ENCODE measurements at regions not wholly inside any gene's neighbourhood (a gene's known extent, or its start where the extent isn't known, plus 50 kb on each side); places are given as distances from the start of the nearest gene placed in this dataset.

DNA sequence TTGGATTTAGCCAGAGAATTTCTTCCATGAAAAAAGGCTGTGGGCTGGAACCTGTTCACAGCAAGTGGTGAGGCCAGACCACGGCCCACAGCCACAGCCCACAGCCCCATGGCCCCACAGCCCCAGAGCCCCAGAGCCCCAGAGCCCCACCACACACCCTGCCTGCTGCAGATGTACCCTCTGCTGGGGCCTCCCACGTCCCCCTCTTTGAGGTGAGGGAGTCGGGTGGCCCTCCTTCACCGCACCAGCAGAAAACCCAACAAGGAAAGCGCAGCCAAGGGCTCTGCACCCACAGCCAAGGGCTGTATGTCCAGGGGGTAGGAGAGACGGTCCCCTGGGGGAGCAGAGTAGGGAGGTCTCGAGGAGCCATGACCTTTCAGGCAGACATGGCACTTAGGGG lies 327.5 kb upstream of the DIO3 start:
- DNase-seq, result no peak

DNA sequence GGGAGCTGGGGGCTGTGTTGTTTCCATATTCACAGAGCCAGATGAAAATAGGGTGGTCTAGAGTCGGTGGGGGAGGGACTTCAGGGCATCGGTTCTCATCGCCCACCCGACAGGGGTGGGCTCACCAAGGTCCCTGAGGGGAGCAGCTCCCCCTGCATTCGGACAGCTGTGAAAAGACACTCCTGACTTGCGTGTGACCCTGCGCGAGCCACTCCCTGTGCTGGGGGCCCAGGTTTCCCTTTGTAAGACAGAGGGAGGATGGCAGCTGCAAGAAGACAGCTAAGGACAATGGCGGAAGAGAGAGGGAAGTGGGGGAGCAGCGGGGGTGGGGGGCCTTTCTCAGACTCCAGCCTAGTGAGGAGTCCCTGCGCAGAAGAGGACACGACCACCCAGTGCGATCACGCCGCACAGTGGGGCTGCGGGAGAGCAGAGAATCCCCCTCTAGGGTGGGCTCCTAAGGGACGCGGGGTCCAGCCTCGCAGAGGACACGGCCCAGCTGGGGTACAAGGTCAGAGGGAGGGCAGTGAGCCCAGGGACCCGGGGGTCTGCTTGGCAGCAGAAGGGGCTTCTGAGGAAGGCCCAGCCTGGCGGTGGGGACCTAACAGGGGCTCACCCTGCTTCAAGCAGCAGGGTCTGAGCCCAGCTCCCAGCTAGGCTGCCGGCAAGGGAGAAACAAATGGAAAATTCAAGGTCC lies 326.9 kb upstream of the DIO3 start:
- DNase-seq, result no peak

DNA sequence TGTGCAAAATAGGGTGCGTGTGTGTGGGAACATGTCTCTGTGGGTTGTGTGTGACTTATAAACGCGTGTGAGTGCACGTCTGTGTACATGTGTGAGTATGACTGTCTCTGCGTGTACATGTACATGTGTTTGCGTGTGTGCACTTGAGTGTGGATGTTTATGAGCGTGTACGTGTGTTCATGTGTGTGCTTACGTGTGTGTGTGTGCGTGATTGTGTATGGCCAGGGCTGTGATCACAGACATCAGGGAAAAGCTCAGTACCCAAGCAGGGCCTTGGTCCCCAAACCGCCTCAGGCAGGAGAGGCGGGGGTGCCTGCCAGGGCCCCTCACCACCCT lies 326.3 kb upstream of the DIO3 start:
- no peak for DNase-seq

DNA sequence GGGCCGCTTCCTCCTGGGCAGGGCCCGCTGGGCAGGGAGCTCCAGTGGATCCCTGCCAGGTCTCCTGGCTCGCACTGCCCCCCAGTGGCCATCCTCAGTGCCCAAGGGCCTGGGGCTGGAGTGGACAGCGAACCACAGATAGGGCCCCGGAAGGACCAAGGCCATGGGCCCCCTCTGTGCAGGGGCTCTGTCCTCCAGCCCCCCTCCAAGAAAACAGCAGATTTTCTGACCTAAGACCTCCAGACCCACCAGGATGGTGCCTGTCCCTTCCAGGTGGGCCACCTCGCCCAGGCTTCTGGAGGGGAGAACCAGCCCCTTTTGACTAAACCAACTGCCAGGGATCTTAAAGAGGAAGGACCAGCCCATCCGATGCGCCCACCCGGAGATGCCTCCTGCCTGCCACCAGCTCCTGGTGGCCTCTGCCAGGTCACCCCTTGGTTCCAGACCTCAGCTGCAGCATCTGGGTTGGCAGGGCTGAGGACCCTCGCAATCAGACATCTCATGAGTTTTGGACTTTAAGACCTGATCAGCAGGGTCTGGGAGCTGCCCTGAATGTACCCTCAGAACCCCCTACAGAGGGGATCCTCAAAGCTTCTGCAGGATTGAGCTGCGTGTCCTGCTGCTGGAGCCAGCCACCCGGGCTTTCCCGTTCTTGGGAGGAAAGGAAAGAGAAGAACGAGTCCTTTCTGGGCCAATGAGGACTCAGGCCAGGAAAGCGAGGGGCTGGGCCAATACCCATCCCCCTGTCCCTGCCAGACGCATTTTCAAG lies 325.8 kb upstream of the DIO3 start:
- peak; percentile 55 for DNase-seq

DNA sequence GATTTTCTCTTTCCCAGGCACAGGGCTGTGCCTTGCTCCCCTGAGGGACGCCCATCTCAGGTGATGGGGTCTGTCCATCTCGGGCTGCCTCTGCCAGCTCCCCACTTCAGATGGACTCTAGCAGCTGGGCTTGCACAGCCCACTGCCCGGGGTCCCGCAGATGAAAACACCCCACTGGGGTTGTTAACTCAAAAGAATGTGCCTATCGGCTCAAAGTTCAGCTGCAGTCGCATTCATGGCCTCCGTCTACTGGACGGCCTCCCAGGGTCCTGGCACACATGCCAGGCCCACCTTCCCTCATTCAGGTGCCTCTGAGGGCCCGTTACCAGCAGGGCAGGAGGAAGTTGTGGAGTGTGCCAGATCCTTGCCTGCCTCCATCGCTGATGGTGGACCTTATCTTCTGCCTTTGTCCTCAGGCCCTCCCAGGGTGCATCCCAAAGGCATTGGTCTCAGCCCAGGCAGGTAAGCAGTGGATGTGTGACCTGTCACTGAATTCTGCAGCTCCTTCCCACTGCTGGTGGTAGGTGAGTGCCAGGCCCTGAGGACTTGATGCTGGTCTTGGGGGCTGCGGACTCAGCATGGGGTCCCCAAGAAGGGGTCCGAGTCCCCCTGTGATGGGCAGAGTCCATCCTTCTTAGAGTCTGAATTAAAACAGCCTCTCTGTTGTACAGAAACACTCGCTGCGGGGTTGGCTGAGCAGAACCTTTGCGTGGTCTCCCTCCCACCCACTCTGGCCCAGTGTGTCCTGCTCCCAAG lies 324.6 kb upstream of the DIO3 start:
- no peak for DNase-seq

DNA sequence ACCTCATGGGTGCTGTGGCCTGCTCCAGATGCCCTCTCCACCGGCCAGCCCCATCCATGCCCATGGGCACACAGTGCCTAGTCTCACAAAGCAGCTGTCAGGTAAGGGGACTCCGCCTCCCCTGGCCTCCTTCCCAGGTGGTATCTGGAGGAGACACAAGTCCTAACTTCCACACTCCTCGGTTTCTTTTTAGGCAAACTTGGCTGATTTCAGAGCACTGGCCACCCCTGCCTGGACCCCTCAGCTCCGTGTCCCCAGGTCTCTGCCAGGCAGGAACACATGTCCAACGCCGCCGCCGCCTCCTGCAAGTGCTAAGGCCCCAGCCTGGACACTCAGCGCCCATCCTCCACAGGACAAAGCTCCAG lies 324.1 kb upstream of the DIO3 start:
- DNase-seq, result no peak

DNA sequence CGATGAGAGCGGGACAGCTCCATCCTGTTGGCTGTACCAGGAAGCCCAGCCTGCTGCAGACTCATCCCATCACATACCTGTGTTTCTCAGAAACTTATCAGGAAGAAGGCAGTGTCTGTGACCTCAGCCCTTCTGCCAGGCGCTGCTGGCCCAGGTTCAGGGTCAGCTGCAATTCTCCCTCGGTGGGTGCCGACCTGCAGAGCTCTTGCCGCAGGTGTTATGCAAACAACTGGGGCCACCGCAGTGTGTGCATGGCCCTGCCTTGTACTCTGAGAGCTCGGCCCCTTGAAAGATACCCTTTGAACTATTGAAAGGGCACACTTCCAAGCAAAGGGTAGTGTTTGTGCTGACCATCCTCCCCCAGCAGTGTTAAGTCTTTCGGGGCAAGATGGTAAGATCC lies 322.2 kb upstream of the DIO3 start:
- DNase-seq, result no peak

DNA sequence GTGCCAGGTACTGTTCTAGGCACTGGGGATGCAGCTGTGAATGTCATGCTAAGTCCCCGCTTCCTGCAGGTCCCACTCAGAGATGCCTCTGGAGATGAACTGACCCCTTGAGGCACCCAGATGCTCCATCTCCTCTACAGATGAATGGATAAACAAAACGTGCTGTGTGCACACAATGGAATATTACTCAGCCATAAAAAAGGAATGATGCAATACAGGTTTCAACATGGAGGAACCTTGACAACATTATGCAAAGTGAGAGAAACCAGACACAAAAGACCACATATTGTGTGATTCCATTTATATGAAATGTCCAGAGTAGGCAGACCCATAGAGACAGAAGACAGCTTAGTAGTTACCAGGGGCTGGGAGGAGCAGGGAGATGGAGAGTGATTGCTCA lies 320.1 kb upstream of the DIO3 start:
- no peak for DNase-seq

DNA sequence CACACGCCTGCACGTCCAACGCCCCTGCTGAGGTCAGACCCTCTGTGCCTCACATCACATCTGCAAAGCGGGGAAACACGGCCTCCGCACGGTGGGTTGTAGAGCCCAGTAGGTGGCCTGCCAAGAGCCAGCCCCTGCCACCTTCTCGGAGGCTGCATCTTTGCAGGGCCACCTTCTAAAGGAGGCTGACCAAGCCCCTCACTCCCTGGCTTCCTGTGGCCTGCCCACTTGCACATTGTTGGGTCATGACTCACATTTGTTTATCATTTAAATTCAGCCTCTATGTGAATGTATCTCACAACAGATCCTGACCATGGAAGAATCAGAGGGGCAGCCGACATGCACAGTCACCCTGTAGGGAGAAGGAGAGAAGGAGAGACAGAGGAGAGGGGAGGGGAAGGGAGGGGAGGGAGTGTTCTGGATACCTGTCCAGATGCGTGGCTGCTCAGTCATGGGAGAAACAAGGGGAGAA lies 319.5 kb upstream of the DIO3 start:
- DNase-seq, result no peak

DNA sequence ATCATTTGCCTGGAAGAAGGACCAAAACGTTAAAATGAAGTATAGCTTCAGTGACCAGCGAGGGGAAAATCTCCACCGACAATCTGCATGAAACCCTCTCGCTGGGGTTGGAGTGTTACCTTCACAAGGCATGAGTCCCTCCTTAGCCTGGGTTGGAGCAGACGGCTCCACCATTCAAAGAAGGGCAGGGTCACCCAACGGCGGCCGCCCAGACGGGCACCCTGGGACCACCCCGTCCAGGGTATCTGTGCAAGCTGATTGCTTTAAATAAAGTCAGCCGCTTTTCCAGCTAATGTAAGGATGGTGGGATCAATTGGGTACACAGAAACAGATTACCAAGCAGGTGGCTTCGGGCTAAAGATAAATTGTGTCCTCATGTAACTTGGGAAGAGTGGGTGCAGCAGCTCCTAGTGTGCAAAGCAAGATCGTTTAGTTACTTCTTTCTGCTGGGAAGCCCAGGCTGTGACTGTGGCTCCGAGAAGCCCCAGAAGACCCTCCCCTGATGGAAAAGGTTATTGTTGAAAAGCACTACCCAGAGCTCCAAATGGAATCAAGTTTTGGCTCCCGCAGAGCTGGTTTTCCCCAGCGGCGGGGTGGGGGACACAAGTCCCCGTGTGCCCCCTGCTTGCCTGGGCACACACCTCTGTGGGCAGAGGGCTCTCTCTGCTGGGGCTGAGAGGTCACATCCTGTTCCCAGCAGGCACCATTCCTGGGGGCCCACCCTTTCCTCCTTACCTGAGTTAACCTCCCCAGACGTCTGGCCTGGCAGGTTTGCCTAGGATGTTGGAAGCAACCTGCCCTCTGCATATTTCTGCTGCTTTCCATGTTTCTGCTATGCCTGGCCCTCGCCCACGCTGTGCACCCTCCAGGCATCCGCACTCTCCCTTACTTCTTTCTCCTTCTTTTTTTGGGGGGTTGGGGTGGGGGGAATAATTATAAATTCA lies 318.6 kb upstream of the DIO3 start:
- no peak for DNase-seq

DNA sequence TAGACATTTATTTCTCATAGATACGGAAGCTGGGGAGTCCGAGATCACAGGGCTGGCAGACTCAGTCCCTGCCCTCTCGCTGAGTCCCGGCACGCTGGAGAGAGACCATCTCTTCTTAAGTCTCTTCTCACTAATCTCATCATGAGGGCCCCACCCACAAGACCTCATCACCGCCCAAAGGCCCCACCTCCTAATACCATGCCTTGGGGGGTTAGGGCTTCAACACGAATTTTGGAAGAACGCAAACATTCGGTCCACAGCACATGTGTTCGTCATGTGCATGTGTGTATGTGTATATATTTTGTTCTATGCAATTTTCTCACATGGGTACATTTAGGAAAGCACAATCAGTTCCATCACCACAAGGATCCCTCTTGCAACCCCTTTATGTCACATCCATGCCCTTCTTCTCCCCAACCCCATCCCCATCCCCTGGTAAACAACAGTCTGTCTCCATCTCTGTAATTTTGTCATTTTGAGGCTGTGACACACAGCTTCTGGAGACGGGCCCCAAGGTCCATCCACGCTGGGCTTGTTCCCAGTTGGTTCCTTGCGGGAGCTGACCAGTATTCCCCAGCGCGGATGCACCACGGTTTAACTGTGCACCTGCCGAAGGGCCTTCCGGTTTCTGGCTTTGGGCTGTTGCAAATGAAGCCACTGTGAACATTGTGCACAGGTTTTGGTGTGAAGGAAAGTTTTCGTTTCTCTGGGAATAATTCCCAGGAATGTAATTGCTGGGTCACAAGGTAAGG lies 317.5 kb upstream of the DIO3 start:
- no peak for DNase-seq

DNA sequence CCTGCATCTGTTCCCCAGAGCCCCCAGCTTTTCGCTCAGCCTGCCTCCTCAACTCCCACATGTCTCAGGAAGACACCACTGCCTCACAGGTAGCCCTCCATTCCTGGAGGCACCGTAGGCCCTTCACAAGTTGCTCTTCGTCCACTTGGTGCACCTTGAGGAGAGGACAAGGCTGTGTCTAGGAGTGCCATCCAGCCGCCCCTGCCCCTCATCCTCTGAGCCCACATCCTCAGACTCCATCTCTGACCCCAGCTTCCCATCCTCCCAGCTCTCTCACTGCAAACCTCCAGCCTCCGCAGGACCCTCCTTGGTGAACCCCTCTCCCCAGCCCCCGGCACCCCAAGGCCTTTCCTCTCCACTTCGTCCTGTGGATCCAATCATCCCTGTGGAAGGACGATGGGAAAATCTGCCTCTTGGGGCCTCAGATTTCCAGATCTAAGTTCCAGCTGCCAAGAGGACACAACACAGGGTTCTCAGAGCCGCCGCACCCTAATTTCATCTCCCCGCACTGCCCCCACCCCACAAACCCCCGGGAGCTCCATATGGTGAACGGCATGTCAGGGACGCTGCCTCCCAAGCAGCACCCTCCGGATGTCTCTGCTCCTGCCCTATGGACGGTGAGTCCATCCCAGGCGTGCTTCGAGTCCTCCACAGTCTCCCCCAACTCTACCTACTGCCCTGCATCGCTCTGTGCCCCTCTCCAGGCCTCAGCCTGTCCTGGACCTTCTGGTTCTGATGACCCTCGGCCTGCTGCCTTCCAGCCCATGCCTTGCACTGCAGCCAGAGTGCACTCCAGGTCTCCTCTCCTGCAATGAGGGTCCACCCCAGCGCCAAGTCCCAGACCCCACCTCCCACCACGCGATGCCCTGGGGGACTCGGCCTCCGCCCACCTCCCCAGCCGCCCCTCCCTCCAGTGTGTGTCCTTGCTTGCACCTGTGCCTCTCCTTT lies 314.1 kb upstream of the DIO3 start:
- no peak for DNase-seq

DNA sequence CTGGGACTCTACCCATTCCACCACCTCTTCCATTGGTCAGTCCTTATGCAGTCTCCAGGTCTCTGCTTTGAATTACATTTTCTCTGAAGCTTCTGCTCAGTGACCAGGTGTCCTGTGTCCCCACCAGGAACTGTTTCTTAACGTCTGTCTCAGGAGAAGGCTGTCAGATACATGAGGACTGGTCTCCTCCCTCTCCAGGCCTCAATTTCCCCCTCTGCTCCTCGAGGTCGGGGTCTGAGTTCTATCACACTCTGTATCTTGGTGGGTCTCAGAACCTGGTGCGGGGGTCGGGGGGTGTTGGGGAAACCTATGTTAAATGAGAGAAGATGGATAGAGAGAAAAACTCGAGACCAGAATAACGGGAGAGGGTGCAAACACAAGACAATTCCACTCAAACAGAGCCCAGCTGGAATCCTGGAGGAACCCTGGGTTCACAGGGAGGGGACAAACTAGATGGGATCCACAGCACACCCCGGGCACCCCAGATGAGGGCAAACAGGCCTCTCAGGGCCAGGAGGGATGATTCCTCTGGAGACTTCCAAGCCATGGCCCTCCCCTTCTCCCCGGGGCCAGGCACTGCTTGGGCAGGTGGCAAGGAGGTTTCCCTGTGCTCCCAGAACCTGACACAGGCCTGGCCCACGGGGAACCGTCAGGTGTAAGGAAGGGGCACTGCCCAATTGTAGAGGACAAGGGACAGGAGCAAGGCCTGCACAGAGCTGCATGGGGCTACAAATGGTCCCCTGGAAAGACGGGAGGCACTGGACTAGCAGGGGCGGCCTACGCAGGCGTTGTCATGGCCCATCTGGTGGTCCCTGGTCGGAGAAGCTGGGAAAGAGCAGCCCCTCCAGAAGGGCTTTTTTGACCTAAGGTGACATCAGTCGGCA lies 313.2 kb upstream of the DIO3 start:
- no peak for DNase-seq

DNA sequence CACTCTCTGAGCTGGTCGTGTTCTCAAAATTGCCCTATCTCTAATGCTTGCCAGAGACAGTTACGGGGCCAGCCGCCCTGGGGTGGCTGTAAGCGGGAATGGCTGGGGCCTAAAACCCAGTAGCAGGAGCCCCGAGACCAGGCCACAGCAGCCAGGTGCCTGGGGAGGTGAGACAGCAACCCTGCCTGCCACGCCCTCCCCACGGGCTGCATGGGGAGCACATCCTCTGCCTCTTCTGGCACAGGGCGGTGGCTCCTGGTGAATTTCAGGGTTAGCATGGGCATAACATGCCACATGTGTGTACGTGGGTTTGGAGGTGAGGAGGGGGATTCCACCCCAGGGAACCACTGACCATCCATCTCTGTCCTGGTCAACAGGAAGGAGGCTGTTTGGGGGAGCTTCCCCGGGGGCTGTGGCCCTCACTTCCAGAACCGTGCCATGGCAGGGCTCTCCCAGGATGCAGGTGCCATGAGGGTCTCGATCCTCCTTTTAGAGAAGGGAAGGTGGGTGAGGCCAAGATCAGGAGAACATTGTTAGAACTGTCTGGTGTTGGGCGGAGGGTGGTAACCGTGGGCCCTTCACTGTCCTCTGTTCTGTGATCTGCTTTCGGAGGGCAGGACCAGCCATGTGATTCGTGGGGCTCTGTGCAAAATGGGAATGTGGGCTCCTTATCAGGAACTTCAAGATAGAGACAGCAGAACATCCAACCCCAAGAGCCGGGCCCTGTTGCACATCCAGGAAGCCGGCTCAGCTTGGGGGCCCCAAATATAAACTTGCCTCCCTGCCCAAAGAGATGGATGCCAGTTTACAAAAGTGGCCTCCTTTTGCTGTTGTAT lies 312.2 kb upstream of the DIO3 start:
- DNase-seq, result no peak

DNA sequence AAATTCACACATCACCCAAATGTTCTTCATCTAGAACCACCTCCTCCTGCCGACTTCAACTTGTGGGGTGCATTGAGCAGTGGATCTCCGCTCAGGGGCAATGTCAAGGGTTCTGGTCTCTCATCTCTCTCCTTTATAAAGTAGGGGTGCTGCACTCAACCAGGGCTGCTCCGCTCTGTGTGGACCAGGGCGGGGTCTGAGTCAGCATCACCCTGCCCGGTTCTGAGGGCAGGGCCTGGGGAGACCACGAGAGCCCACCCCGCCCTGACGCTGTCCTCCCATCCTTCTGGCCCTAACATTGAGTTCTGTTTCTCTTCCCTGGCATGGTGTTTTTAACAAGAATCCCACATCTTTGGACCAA lies 311.6 kb upstream of the DIO3 start:
- DNase-seq, result no peak

DNA sequence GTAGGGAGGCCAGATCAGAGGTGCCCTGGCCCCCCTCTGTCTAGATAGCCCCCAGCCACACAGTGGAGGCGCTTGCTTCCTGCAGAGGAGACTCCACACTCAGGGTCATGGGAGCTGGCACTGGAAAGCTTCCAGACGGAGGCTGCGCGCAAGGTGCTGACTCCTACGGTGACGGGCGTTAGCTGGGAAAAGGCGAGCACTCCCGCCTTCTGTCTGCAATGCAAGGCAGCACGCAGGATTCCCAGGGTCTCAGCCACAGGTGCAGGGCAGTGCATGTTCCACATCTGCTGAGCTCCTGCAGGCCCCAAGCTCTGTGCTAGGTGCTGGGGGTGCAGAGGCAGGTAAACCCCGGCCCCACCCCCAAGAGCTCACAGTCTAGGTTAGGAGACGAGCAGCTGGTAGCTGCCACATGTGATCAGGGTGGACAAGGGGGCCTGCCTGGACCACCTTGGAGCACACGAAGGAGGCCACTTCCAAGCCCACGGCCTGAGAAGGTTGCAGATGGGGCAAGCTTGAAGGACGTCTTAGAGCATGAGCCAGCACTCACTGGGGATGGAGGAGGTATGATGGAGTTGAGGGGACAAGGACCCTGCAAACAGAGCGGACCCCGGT lies 310.9 kb upstream of the DIO3 start:
- DNase-seq, result no peak

DNA sequence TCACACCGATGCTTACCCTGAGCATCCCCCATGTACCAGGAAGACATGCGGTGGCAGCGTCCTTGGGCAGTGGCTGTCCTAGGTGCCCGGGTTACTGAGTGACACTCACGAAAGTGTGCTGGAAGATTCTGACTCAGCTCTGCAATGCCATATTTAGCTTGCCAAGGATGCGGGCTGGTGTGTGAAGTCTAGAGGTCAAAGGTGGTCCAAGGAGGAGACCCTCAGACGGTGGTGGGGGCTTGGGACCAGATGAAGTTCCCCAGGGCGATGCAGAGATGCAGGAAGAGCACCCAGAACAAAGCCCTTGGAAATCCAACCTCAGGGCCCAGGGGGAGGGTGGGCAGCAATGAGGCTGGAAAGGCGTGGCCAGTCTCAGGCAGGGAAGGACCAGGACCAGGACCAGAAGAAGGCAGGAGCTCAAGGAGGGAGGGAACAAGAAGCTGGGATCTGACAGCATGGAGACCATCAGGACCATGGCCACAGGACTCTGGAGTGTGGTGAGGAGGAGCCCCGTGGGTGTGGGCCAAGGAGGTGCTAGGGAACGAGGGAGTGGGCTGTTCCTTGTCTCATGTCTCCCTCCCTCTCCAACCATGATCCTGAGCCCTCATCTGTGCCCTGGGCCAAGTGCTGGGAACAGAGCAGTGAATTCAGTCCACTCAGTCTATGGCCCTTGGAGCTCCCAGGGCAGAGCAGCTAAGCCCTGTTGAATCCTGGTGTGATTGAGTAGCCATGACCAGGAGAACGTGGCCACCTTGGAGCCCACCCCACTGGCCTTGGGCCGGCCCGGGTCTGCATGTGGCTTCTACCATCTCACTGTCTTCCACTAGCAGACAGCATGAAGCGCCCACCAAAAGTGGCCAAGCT lies 310.1 kb upstream of the DIO3 start:
- no peak for DNase-seq

All from NCI-H345 (cell line).